ENCODE measurements at regions not wholly inside any gene's neighbourhood (a gene's known extent, or its start where the extent isn't known, plus 50 kb on each side); places are given as distances from the start of the nearest gene placed in this dataset.

GRCh38 chr7:145681159-145681558 is 435.4 kb upstream of the CNTNAP2 start:
- no peak for TF ChIP-seq EZH2 (IDR thresholded peaks at IDR 0.05; ENCODE audit: low read depth, low read length, severe bottlenecking)
- TF ChIP-seq, protein P1, sequence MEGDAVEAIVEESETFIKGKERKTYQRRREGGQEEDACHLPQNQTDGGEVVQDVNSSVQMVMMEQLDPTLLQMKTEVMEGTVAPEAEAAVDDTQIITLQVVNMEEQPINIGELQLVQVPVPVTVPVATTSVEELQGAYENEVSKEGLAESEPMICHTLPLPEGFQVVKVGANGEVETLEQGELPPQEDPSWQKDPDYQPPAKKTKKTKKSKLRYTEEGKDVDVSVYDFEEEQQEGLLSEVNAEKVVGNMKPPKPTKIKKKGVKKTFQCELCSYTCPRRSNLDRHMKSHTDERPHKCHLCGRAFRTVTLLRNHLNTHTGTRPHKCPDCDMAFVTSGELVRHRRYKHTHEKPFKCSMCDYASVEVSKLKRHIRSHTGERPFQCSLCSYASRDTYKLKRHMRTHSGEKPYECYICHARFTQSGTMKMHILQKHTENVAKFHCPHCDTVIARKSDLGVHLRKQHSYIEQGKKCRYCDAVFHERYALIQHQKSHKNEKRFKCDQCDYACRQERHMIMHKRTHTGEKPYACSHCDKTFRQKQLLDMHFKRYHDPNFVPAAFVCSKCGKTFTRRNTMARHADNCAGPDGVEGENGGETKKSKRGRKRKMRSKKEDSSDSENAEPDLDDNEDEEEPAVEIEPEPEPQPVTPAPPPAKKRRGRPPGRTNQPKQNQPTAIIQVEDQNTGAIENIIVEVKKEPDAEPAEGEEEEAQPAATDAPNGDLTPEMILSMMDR (IDR thresholded peaks at IDR 0.05; ENCODE audit: control extremely low read depth in 1 of 3, insufficient read depth in 1 of 3, low read depth in 1 of 3, low read length in 3 of 3): no peak
- TF ChIP-seq POLR2AphosphoS5 (IDR thresholded peaks at IDR 0.05; ENCODE audit: low read depth, low read length): no peak
- TF ChIP-seq CHD2 (IDR thresholded peaks at IDR 0.05; ENCODE audit: low read length): no peak
- TF ChIP-seq EGR1 (IDR thresholded peaks at IDR 0.05; ENCODE audit: borderline replicate concordance, low read depth, low read length): no peak
- TF ChIP-seq TCF12 (IDR thresholded peaks at IDR 0.05; ENCODE audit: low read depth, low read length): no peak
- TF ChIP-seq PHF8 (conservative IDR thresholded peaks at IDR 0.05; ENCODE audit: low read depth, low read length): no peak
